ENCODE measurements at regions not wholly inside any gene's neighbourhood (a gene's known extent, or its start where the extent isn't known, plus 50 kb on each side); places are given as distances from the start of the nearest gene placed in this dataset.

GRCh38 chr12:5184186-5184585 is 140.5 kb downstream of the KCNA5 start:
- TF ChIP-seq EZH2 (IDR thresholded peaks at IDR 0.05; ENCODE audit: low read length, unreplicated experiment): no peak
- TF ChIP-seq CTCF (conservative IDR thresholded peaks at IDR 0.05; ENCODE audit: low read depth, low read length): no peak
